WERI-Rb-1 (cell line): ENCODE measurements at regions not wholly inside any gene's neighbourhood (a gene's known extent, or its start where the extent isn't known, plus 50 kb on each side); places are given as distances from the start of the nearest gene placed in this dataset.

Experiments
- DNase-seq: peaks from one replicate; pipeline ENCODE4 v3.0.0-alpha.2; 2020
- H3K27ac ChIP-seq: fragments of 250-450 bp; sonication (Bioruptor Pico); 2 replicates; pipeline ENCODE4 v1.5.1; 2020; ENCODE audit warnings: mild to moderate bottlenecking, moderate library complexity
- H3K27me3 ChIP-seq: fragments of 250-450 bp; sonication (Bioruptor Pico); 2 replicates; pipeline ENCODE4 v1.5.1; 2021; ENCODE audit warnings: mild to moderate bottlenecking, low read depth, moderate library complexity; ENCODE audit not compliant: insufficient read depth, severe bottlenecking
- H3K36me3 ChIP-seq: fragments of 250-450 bp; sonication (Bioruptor Pico); 2 replicates; pipeline ENCODE4 v1.5.1; 2020; ENCODE audit warnings: mild to moderate bottlenecking, moderate library complexity
- H3K4me3 ChIP-seq: 2 replicates; pipeline ENCODE4 v1.5.1; 2011; ENCODE audit warnings: low read depth, mild to moderate bottlenecking, control low read depth, low read length
- H3K9me3 ChIP-seq: fragments of 250-450 bp; sonication (Bioruptor Pico); 2 replicates; pipeline ENCODE4 v1.5.1; 2021; ENCODE audit warnings: mild to moderate bottlenecking, moderate library complexity; ENCODE audit not compliant: severe bottlenecking
- TF ChIP-seq, protein P1 (sequence below): IDR thresholded peaks from 2 replicates; pipeline ENCODE4 v1.5.1; 2011; ENCODE audit warnings: low read depth, mild to moderate bottlenecking, control low read depth, inconsistent platforms, low read length

DNA sequence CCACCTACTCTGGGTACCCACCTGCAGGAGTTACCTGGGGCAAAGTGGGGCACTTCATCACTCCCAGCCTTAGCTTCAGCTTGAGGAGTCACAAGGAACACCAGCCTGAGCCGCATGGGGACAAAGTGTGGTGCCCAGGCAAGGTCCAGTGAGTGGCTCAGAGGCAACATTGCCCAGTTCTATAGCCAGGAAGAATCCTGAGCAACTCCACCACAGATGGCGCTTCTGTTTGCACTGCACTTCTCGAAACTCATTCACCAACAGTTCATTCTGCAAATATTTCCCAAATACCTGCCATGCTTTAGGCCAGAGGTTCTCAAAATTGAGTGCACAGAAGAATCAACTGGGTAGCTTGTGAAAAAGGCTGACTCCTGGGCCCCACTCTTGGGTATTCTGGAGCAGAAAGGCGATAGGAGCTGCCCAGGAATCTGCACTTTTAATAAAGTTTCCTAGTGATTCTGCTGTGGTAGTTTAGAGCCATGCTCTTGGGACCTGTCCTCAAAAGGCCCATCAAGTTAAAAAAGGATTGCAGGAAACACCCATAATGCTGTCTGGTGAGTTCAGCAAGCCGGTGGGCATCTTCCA, 83.1 kb downstream of the VEGFA start:
- no peaks in the 10 kb centered on the region for H3K27me3 ChIP-seq
- no peak overlapping the region for H3K27ac ChIP-seq
- TF ChIP-seq, protein P1, sequence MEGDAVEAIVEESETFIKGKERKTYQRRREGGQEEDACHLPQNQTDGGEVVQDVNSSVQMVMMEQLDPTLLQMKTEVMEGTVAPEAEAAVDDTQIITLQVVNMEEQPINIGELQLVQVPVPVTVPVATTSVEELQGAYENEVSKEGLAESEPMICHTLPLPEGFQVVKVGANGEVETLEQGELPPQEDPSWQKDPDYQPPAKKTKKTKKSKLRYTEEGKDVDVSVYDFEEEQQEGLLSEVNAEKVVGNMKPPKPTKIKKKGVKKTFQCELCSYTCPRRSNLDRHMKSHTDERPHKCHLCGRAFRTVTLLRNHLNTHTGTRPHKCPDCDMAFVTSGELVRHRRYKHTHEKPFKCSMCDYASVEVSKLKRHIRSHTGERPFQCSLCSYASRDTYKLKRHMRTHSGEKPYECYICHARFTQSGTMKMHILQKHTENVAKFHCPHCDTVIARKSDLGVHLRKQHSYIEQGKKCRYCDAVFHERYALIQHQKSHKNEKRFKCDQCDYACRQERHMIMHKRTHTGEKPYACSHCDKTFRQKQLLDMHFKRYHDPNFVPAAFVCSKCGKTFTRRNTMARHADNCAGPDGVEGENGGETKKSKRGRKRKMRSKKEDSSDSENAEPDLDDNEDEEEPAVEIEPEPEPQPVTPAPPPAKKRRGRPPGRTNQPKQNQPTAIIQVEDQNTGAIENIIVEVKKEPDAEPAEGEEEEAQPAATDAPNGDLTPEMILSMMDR = no peak
- H3K36me3 ChIP-seq = no peaks in the 10 kb centered on the region
- no peaks in the 10 kb centered on the region for H3K9me3 ChIP-seq
- DNase-seq = no peak
- no peak overlapping the region for H3K4me3 ChIP-seq

DNA sequence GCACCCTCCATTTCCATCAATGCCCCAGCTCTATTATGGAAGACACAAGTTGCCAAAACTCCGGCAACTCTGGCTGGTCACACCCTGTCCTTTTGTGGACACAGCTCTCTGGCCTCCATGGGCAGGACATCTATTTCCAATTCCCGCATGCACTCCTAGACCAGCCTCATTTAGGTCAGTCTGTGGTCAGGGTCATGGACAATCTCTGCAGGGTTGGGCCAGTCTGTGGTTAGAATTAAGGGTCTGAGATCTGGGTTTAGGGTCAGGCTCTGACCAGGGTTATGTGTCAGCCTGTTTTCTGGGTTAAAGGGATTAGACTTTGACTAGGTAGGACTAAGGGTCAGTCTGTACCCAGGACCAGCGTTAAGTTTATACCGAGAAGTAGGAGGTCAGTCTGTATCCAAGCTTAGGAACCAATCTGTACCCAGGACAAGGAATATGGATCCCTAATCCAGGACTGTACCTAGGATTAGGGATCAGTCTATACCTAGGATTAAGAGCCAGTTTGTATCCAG, 82.4 kb downstream of the VEGFA start:
- no peak overlapping the region for H3K4me3 ChIP-seq
- no peaks in the 10 kb centered on the region for H3K27me3 ChIP-seq
- no peaks in the 10 kb centered on the region for H3K36me3 ChIP-seq
- no peak overlapping the region for H3K27ac ChIP-seq
- DNase-seq = no peak
- H3K9me3 ChIP-seq = no peaks in the 10 kb centered on the region
- TF ChIP-seq, protein P1 = no peak

DNA sequence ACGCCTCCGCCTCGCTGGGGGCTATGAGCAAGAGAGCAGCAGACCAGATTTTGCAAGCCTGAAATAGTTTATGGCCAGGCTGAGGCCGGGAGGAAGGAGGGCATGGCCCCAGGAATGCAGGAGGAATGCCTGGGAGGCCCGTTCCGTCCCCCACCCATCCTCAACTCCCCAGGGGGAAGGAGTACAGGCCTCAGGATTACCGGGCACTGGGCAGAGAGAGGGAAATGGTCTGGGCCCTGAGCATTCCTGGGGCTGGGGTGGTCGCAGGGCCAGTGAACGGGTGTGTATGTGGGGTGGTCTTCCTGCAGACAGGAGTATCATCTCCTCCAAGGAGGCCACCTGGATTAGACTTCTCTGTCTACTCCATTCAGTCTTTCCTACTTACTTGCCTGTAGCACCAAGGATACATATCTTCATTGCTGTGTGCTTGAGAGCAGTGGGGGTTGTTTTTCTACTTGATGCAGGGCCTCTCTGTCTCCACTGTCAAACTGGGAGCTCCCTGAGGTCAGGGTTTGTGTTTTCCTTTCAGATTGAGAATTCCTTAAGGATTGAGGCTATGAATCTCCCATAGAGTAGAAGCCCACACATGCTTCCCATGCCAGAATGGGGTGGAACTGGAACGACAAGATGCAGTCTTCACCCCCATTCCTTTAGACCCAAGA, 81.3 kb downstream of the VEGFA start:
- DNase-seq = no peak
- H3K27ac ChIP-seq = no peak overlapping the region
- no peaks in the 10 kb centered on the region for H3K9me3 ChIP-seq
- no peak overlapping the region for H3K4me3 ChIP-seq
- no peaks in the 10 kb centered on the region for H3K27me3 ChIP-seq
- H3K36me3 ChIP-seq = no peaks in the 10 kb centered on the region
- TF ChIP-seq, protein P1 = no peak

DNA sequence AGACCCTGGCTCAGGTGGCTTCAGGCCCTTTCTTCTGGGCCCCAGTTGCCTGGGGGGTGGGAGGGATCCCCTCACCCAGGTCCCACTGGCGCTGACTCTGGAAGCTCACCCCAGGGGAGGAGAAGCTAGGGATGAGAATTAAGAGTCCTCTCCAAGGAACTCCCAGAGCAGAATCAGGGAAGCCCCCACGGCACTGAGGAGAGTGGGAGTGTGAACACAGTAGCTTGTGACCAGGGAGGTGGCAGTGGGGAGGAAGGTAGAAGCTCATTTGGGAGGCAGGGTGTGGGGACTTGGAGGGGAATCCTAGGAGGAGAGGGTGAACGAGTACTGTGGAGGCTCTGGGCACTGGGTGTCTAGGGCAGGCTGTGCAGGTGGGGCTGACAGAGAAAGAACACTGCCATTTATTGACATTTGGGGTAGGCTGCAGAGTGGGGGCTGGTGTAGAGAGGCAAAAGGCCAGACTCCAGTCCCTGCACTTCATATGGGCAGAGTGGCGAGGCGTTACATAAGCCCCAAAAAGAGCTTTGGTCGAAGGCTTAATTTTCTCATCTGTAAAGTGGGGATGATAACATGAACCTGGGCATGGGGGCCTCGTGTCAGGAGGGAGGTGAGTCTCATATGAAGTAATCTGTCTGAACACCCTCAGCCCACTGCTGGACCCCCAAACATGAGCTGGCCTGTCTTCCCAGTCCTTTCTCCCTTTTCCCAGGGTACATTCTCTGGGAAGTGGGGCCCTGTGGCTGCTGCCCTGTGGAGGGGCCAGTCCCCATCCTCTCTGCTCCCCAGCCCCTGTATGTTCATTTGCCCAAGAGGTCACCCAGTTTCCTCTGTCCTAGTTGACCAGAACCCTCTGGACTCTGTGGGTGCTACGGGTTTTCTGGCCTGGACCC, 80.5 kb downstream of the VEGFA start:
- Histone ChIP-seq H3K36me3 (no peaks in the 10 kb centered on the region), H3K9me3 (no peaks in the 10 kb centered on the region), H3K4me3 (no peak overlapping the region), H3K27ac (no peak overlapping the region), H3K27me3 (no peaks in the 10 kb centered on the region)
- DNase-seq = no peak
- TF ChIP-seq, protein P1 = no peak

DNA sequence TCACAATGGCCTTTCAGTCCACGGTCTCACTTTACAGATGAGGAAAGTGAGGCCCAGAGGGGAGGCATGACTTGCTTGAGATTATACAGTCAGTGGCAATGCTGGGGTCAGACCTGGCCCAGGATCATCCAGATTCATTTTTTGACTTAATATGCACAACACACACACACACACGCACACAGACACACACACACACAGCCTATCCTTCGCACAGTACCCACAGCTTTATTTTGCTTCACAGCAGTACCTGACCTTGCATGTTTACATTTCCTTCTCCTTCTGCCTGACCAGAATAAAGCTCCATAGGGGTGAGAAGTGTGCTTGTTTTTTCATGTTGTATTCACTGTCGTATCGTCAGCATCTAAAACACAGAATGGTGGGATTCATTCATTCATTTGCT, 79.8 kb downstream of the VEGFA start:
- no peaks in the 10 kb centered on the region for H3K27me3 ChIP-seq
- TF ChIP-seq, protein P1 = no peak
- DNase-seq = no peak
- H3K4me3 ChIP-seq = no peak overlapping the region
- no peaks in the 10 kb centered on the region for H3K36me3 ChIP-seq
- H3K27ac ChIP-seq = no peak overlapping the region
- no peaks in the 10 kb centered on the region for H3K9me3 ChIP-seq
